SK-N-SH treated with all-trans-retinoic acid at 6 μM for 48 hours (cell line): ENCODE measurements at regions not wholly inside any gene's neighbourhood (a gene's known extent, or its start where the extent isn't known, plus 50 kb on each side); places are given as distances from the start of the nearest gene placed in this dataset.

ENCODE experiments used
- ARNTL ChIP-seq: fragments of 450-650 bp; formaldehyde crosslinking; IDR thresholded peaks from 2 replicates; pipeline ENCODE4 v1.5.0; 2020; ENCODE audit warnings: low read depth, mild to moderate bottlenecking, moderate library complexity, borderline replicate concordance
- CSDC2 ChIP-seq: fragments of 250-450 bp; sonication (Bioruptor Pico); IDR thresholded peaks from 2 replicates; pipeline ENCODE4 v1.5.0; 2020; ENCODE audit warnings: mild to moderate bottlenecking, moderate library complexity
- RARB ChIP-seq: fragments of 250-450 bp; sonication (Bioruptor Pico); IDR thresholded peaks from 2 replicates; pipeline ENCODE4 v1.8.0; 2021; ENCODE audit warnings: mild to moderate bottlenecking, moderate library complexity
- ZFP3 ChIP-seq: fragments of 250-450 bp; sonication (Bioruptor Pico); IDR thresholded peaks from 2 replicates; pipeline ENCODE4 v1.5.0; 2020; ENCODE audit warnings: mild to moderate bottlenecking, moderate library complexity
- ZNF70 ChIP-seq: fragments of 450-650 bp; formaldehyde crosslinking; IDR thresholded peaks from 2 replicates; pipeline ENCODE4 v1.5.0; 2020; ENCODE audit warnings: mild to moderate bottlenecking, moderate library complexity
- TF ChIP-seq, protein P1 (sequence below): fragments of 250-450 bp; sonication (Bioruptor Pico); IDR thresholded peaks from 2 replicates; pipeline ENCODE4 v1.8.0; 2021; ENCODE audit warnings: low read depth, mild to moderate bottlenecking, moderate library complexity, borderline replicate concordance
- TF ChIP-seq, protein P2 (sequence below): fragments of 250-450 bp; sonication (Bioruptor Pico); IDR thresholded peaks from 2 replicates; pipeline ENCODE4 v1.5.1; 2021; ENCODE audit warnings: mild to moderate bottlenecking, moderate library complexity

DNA sequence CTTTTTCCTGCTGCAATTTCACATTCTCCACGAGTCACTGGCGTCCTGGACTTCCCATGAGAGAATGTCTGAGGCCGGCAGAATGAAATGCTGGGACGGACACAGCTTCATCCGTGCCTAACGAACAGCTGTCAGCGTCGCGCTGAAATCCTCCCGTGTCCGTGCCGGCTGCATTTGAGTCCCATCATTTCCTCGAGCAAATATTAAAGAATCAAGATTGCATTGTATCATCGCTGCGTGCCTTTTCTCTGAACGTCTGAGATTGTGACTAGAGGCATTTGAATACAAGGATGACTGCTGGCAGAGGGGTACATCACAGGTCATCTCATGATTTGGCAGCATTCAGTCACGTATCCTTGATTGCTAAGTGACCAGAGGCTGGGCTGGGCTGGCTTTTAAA is 279.9 kb downstream of the ASMT start:
- no peak for TF ChIP-seq CSDC2 (CRISPR knock-in tag)
- TF ChIP-seq, protein P1, sequence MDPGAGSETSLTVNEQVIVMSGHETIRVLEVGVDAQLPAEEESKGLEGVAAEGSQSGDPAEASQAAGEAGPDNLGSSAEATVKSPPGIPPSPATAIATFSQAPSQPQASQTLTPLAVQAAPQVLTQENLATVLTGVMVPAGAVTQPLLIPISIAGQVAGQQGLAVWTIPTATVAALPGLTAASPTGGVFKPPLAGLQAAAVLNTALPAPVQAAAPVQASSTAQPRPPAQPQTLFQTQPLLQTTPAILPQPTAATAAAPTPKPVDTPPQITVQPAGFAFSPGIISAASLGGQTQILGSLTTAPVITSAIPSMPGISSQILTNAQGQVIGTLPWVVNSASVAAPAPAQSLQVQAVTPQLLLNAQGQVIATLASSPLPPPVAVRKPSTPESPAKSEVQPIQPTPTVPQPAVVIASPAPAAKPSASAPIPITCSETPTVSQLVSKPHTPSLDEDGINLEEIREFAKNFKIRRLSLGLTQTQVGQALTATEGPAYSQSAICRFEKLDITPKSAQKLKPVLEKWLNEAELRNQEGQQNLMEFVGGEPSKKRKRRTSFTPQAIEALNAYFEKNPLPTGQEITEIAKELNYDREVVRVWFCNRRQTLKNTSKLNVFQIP = no peak
- TF ChIP-seq ZFP3 (CRISPR knock-in tag) = no peak
- TF ChIP-seq ARNTL = no peak
- TF ChIP-seq RARB (CRISPR knock-in tag) = no peak
- TF ChIP-seq, protein P2, sequence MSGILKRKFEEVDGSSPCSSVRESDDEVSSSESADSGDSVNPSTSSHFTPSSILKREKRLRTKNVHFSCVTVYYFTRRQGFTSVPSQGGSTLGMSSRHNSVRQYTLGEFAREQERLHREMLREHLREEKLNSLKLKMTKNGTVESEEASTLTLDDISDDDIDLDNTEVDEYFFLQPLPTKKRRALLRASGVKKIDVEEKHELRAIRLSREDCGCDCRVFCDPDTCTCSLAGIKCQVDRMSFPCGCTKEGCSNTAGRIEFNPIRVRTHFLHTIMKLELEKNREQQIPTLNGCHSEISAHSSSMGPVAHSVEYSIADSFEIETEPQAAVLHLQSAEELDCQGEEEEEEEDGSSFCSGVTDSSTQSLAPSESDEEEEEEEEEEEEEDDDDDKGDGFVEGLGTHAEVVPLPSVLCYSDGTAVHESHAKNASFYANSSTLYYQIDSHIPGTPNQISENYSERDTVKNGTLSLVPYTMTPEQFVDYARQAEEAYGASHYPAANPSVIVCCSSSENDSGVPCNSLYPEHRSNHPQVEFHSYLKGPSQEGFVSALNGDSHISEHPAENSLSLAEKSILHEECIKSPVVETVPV = no peak
- TF ChIP-seq ZNF70 = no peak
